Adrenal gland (tissue), 5 donors: ENCODE measurements at regions not wholly inside any gene's neighbourhood (a gene's known extent, or its start where the extent isn't known, plus 50 kb on each side); places are given as distances from the start of the nearest gene placed in this dataset.

Experiments used
- CTCF ChIP-seq, 6 experiments: fragments of 450-650 bp in 4 of 6; fragments of 200-600 bp in 2 of 6; sonication (generic) in 1 of 6; IDR thresholded peaks; 1 replicate in 5 of 6; 2 replicates in 1 of 6; pipeline versions ENCODE4 v1.5.1 to v1.8.0; 2016 to 2021; ENCODE audit warnings: antibody characterized with exemption in 6 of 6, mild to moderate bottlenecking in 2 of 6, moderate library complexity in 1 of 6
- POLR2A ChIP-seq, 2 donors: fragments of 450-650 bp; IDR thresholded peaks; one replicate each; pipeline ENCODE4 v1.6.1; 2017; ENCODE audit warnings: antibody characterized with exemption in 2 of 2, mild to moderate bottlenecking in 2 of 2, moderate library complexity in 1 of 2
- donor health status: DM: no; HTN: no; CAD: no.

DNA sequence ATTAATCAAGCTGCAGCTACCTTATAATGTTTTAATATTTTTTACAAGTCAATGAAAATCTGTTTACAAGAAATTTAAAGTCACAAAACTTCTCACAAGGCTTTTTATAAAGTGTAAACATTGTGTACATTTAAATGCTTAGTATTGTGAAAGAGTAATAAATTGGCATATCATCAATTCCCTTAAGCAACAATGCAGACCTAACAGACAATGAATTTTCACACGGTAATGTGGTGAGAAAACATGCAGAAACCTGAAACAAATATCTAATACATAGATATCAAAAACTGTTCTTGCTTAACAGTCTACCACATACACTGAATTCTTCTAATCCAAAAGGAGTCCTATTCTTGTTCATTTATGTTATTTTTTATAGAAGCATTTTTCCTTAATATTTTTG is 220.7 kb downstream of the CRPPA start:
- TF ChIP-seq CTCF (IDR thresholded peaks at IDR 0.05): no peak
- TF ChIP-seq POLR2A (IDR thresholded peaks at IDR 0.05): no peak
